Peyer's patch (tissue), 4 donors: ENCODE measurements at regions not wholly inside any gene's neighbourhood (a gene's known extent, or its start where the extent isn't known, plus 50 kb on each side); places are given as distances from the start of the nearest gene placed in this dataset.
"Not testable (repeated sequence)": the region's sequence is repeated elsewhere in the genome, so short reads cannot be mapped to it uniquely, and the experiment has no call there.

Experiments
- DNase-seq, 3 donors: peaks; one replicate each; pipeline ENCODE4 v3.0.0-alpha.2; 2017 to 2019
- H3K27ac ChIP-seq, 4 donors: fragments of 200-600 bp; sonication (generic); one replicate each; pipeline ENCODE4 v1.5.1; 2016 to 2019
- H3K27me3 ChIP-seq, 2 donors: fragments of 200-600 bp; sonication (generic); one replicate each; pipeline ENCODE4 v1.5.1; 2019
- H3K36me3 ChIP-seq, 3 donors: fragments of 200-600 bp; sonication (generic); one replicate each; pipeline ENCODE4 v1.5.1; 2016 to 2019
- H3K4me1 ChIP-seq, 4 donors: fragments of 200-600 bp; sonication (generic); one replicate each; pipeline ENCODE4 v1.5.1; 2016 to 2019
- H3K4me3 ChIP-seq, 4 donors: fragments of 200-600 bp; sonication (generic); 1 replicate in 3 of 4; 2 replicates in 1 of 4; pipeline ENCODE4 v1.5.1; 2016 to 2019; ENCODE audit warnings: mild to moderate bottlenecking in 1 of 4
- H3K9me3 ChIP-seq, 4 donors: fragments of 200-600 bp; sonication (generic); one replicate each; pipeline ENCODE4 v1.5.1; 2016 to 2019; ENCODE audit warnings: mild to moderate bottlenecking in 1 of 4
- CTCF ChIP-seq, 6 experiments: fragments of 450-650 bp in 4 of 6; fragments of 200-600 bp in 2 of 6; sonication (generic) in 1 of 6; IDR thresholded peaks; one replicate each; pipeline ENCODE4 v1.5.1; 2017 to 2019; ENCODE audit warnings: antibody characterized with exemption in 6 of 6, mild to moderate bottlenecking in 3 of 6, moderate library complexity in 1 of 6
- POLR2A ChIP-seq, 2 donors: fragments of 450-650 bp; IDR thresholded peaks; one replicate each; pipeline ENCODE4 v1.5.1; 2017; ENCODE audit warnings: antibody characterized with exemption in 2 of 2, mild to moderate bottlenecking in 2 of 2, moderate library complexity in 2 of 2

DNA sequence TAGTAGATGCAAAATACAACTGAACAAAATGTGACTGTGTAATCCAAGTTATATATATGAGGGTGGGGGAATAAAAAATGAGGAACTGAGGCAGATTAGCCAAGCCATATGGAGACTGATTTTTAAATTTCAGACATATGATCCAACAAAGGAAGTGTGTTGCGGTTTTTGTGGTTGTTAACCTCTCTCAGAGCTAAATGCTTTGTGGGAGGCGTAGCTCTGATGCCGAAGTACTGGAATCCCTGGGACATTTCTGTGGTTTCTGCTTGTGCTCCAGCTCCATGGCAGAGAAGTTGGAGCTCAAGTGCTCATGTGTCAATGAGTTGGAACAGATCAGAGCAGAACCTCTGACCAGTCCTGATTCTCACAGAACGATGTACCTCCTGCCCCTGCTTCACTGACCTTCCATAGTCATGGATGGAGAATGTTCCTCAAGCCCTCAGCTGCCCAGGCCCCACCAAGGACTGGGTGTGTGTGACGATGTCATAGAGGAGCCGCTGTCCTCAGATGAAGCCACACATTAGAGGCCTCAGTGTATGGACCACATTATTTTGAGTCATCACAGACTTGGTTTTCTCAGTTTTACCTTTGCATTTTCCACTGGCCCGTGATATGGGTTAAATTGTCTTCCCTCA is 107.6 kb downstream of the SOX1 start:
- no peaks in the 10 kb centered on the region for H3K36me3 ChIP-seq
- H3K4me3 ChIP-seq: no peak overlapping the region
- peak in 1 of 3 donors; percentile 23 for DNase-seq
- TF ChIP-seq CTCF (IDR thresholded peaks at IDR 0.05) (no peak), POLR2A (IDR thresholded peaks at IDR 0.05) (no peak)
- H3K27ac ChIP-seq: no peak overlapping the region
- H3K27me3 ChIP-seq: no peaks in the 10 kb centered on the region
- peaks cover 0 to 6% (median 0%) of the 10 kb centered on the region in 4 donors for H3K4me1 ChIP-seq
- no peaks in the 10 kb centered on the region for H3K9me3 ChIP-seq

DNA sequence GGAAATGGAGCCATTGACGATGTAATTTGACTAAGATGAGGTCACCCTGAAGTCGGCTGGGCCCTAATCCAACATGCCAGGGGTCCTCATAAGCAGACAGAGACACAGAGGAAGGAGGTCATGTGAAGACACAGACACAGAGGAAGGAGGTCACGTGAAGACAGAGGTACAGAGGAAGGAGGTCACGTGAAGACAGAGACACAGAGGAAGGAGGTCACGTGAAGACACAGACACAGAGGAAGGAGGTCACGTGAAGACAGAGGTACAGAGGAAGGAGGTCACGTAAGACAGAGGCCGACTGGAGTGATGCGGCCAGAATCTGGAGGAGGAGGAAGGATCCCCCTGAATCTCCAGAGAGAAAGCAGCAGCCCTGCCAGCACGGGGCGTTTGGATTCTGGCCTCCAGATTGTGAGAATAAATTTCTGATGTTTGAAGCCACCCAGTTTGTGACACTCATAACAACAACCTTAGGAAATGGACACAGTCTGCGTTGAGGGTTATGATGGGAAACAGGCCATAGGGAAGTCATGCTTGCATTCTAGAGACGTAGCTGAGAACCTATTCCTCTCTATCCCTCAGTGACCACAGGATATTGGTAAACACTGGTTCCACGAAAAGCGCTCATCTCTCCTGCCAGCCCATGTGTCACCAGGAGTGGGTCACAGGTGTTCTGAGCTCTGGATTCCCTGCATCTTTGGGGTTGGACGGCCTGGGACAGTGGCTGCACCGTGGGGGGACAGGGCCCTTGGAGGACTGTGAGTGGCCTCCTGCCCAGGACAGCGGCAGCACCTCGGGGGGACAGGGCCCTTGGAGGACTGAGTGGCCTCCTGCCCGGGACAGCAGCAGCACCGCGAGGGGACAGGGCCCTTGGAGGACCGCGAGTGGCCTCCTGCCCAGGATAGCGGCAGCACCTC is 108.5 kb downstream of the SOX1 start:
- no peak for TF ChIP-seq CTCF (IDR thresholded peaks at IDR 0.05)
- no peak for TF ChIP-seq POLR2A (IDR thresholded peaks at IDR 0.05)
- H3K4me3 ChIP-seq: no peak overlapping the region
- H3K36me3 ChIP-seq: no peaks in the 10 kb centered on the region
- H3K4me1 ChIP-seq: peaks cover 0 to 6% (median 0%) of the 10 kb centered on the region in 4 donors
- no peaks in the 10 kb centered on the region for H3K9me3 ChIP-seq
- no peaks in the 10 kb centered on the region for H3K27me3 ChIP-seq
- H3K27ac ChIP-seq: no peak overlapping the region
- DNase-seq: no peak

DNA sequence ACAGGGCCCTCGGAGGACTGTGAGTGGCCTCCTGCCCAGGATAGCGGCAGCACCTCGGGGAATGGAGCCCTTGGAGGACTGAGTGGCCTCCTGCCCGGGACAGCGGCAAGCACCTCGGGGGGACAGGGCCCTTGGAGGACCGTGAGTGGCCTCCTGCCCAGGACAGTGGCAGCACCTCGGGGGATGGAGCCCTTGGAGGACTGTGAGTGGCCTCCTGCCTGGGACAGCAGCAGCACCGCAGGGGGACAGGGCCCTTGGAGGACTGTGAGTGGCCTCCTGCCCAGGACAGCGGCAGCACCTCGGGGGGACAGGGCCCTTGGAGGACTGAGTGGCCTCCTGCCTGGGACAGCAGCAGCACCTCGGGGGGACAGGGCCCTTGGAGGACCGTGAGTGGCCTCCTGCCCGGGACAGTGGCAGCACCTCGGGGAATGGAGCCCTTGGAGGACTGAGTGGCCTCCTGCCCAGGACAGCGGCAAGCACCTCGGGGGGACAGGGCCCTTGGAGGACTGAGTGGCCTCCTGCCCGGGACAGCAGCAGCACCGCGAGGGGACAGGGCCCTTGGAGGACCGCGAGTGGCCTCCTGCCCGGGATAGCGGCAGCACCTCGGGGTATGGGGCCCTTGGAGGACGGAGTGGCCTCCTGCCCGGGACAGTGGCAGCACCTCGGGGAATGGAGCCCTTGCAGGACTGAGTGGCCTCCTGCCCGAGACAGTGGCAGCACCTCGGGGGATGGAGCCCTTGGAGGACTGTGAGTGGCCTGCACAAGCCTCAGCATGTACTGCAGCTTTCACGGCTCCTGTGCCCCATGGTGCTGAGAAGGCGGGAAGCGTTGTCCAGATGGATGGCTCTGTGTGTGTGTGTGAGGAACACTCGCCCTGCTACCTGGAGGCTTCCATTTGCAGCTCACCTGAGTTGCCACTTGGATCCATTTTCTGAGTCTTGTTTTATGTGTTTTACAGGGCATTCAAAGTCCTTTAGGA is 109.5 kb downstream of the SOX1 start:
- not testable (repeated sequence) for H3K27me3 ChIP-seq, H3K27ac ChIP-seq, H3K36me3 ChIP-seq, H3K4me3 ChIP-seq, H3K9me3 ChIP-seq, H3K4me1 ChIP-seq
- peak in 1 of 3 donors; percentile 31 for DNase-seq

DNA sequence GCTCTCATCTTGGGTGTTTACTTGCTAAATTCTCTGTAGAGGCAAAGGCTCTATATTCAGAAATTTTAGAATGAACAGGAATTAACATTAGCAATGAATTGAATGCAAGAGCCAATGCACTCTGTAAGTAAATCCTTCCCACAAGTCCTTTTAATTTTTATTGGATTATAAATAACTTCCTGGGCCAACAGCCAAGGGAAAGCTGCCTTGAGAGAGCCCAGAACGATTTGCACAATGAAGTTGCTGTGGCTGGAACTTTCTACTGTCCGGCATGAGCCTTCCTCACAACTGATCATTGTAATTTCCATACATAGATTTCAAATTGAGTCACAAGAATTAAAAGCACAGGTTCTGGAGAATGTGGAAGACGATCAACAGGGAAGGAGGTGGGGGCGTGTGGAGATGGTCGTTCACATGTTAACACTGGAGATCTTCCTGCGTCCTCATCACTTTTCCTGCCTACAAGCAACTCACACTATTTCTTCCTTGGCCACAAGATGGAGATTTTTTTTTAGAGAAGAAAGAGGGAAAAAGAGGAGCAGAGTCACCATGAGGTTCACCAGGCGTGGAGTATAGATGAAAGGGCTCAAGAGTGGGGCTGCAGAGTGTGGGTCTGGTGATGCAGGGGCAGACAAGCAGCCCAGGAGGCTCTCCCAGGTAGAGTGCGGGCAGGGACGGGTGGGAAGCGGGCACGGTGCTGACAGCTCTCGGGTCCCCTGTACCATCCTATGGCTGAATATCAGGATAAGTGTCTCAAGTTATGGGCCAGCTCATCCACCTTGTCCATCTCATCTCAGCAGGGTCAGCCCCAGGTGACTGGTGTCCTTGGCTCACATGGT is 110.7 kb downstream of the SOX1 start:
- Histone ChIP-seq H3K9me3 (no peaks in the 10 kb centered on the region), H3K4me3 (no peak overlapping the region), H3K4me1 (peaks cover 0 to 6% (median 0%) of the 10 kb centered on the region in 4 donors), H3K36me3 (no peaks in the 10 kb centered on the region), H3K27me3 (no peaks in the 10 kb centered on the region), H3K27ac (no peak overlapping the region)
- DNase-seq: peak in 1 of 3 donors; percentile 26
- TF ChIP-seq CTCF (IDR thresholded peaks at IDR 0.05) (no peak), POLR2A (IDR thresholded peaks at IDR 0.05) (no peak)

GRCh38 chr13:112178769-112179168 is 111.8 kb downstream of the SOX1 start:
- TF ChIP-seq POLR2A (IDR thresholded peaks at IDR 0.05): no peak
- no peak for TF ChIP-seq CTCF (IDR thresholded peaks at IDR 0.05)
- no peak for DNase-seq
- Histone ChIP-seq H3K27me3 (no peaks in the 10 kb centered on the region), H3K9me3 (no peaks in the 10 kb centered on the region), H3K4me3 (no peak overlapping the region), H3K27ac (no peak overlapping the region), H3K4me1 (peaks cover 0 to 6% (median 0%) of the 10 kb centered on the region in 4 donors), H3K36me3 (no peaks in the 10 kb centered on the region)
